ENCODE measurements at regions not wholly inside any gene's neighbourhood (a gene's known extent, or its start where the extent isn't known, plus 50 kb on each side); places are given as distances from the start of the nearest gene placed in this dataset.

- no peak for DNase-seq
Observed at GRCh38 chr5:121681229-121681855, 170.3 kb upstream of the FTMT start.

- DNase-seq: no peak
Observed at GRCh38 chr5:121688126-121688525, 163.6 kb upstream of the FTMT start.

- no peak for DNase-seq
Observed at GRCh38 chr5:121688781-121689180, 162.9 kb upstream of the FTMT start.

GRCh38 chr5:121691478-121691877, 160.2 kb upstream of the FTMT start:
- no peak for DNase-seq

GRCh38 chr5:121692158-121692557, 159.5 kb upstream of the FTMT start:
- no peak for DNase-seq

- no peak for DNase-seq
Observed at GRCh38 chr5:121693864-121694263, 157.8 kb upstream of the FTMT start.

GRCh38 chr5:121695307-121695706, 156.4 kb upstream of the FTMT start:
- DNase-seq: no peak

- DNase-seq: no peak
Observed at GRCh38 chr5:121698690-121699089, 153.0 kb upstream of the FTMT start.

GRCh38 chr5:121701731-121702130, 150.0 kb upstream of the FTMT start:
- no peak for DNase-seq

GRCh38 chr5:121702682-121703081, 149.0 kb upstream of the FTMT start:
- no peak for DNase-seq

- DNase-seq: no peak
Observed at GRCh38 chr5:121704291-121704690, 147.4 kb upstream of the FTMT start.

- no peak for DNase-seq
Observed at GRCh38 chr5:121706686-121707085, 145.0 kb upstream of the FTMT start.

GRCh38 chr5:121707178-121707577, 144.5 kb upstream of the FTMT start:
- no peak for DNase-seq

- DNase-seq: no peak
Observed at GRCh38 chr5:121711416-121711815, 140.3 kb upstream of the FTMT start.

- DNase-seq: no peak
Observed at GRCh38 chr5:121719255-121719654, 132.4 kb upstream of the FTMT start.

GRCh38 chr5:121725450-121725849, 126.2 kb upstream of the FTMT start:
- no peak for DNase-seq

GRCh38 chr5:121726991-121727390, 124.7 kb upstream of the FTMT start:
- no peak for DNase-seq

- no peak for DNase-seq
Observed at GRCh38 chr5:121731377-121731776, 120.3 kb upstream of the FTMT start.

- DNase-seq: no peak
Observed at GRCh38 chr5:121735618-121736017, 116.1 kb upstream of the FTMT start.

GRCh38 chr5:121737120-121737519, 114.6 kb upstream of the FTMT start:
- no peak for DNase-seq

GRCh38 chr5:121741156-121741555, 110.5 kb upstream of the FTMT start:
- DNase-seq: no peak

GRCh38 chr5:121744577-121744976, 107.1 kb upstream of the FTMT start:
- DNase-seq: no peak

- DNase-seq: no peak
Observed at GRCh38 chr5:121745407-121745806, 106.3 kb upstream of the FTMT start.

- no peak for DNase-seq
Observed at GRCh38 chr5:121746763-121747162, 104.9 kb upstream of the FTMT start.

- peak; percentile 22 for DNase-seq
Observed at GRCh38 chr5:121748686-121749085, 103.0 kb upstream of the FTMT start.

- DNase-seq: no peak
Observed at GRCh38 chr5:121752149-121752548, 99.5 kb upstream of the FTMT start.

Data from NCI-H774 (cell line).